H9 (cell line): ENCODE measurements at regions not wholly inside any gene's neighbourhood (a gene's known extent, or its start where the extent isn't known, plus 50 kb on each side); places are given as distances from the start of the nearest gene placed in this dataset.

Experiments used
- DNase-seq: peaks from one replicate; pipeline ENCODE4 v3.0.0-alpha.2; 2017
- H2AFZ ChIP-seq: one replicate; pipeline ENCODE4 v1.6.1; 2013; ENCODE audit warnings: mild to moderate bottlenecking, low read length, control low read depth, moderate library complexity
- H2AK5ac ChIP-seq: 2 replicates; pipeline ENCODE4 v1.6.1; 2013; ENCODE audit warnings: low read length, control low read depth, mixed read lengths; ENCODE audit not compliant: insufficient read length
- H2BK120ac ChIP-seq: one replicate; pipeline ENCODE4 v1.6.1; 2013; ENCODE audit warnings: low read depth, mild to moderate bottlenecking, low read length, control low read depth, inconsistent platforms; ENCODE audit not compliant: poor library complexity, severe bottlenecking
- H2BK12ac ChIP-seq: 2 replicates; pipeline ENCODE4 v1.6.1; 2013; ENCODE audit warnings: low read length, control low read depth, mixed read lengths, low read depth; ENCODE audit not compliant: insufficient read length
- H2BK15ac ChIP-seq: 2 replicates; pipeline ENCODE4 v1.6.1; 2013; ENCODE audit warnings: low read depth, low read length, control low read depth
- H2BK20ac ChIP-seq: one replicate; pipeline ENCODE4 v1.6.1; 2013; ENCODE audit warnings: low read depth, mild to moderate bottlenecking, low read length, control low read depth, inconsistent platforms; ENCODE audit not compliant: poor library complexity, severe bottlenecking
- H2BK5ac ChIP-seq: 2 replicates; pipeline ENCODE4 v1.6.1; 2013; ENCODE audit warnings: low read length, control low read depth, mixed read lengths; ENCODE audit not compliant: insufficient read length
- H3K14ac ChIP-seq: 2 replicates; pipeline ENCODE4 v1.6.1; 2013; ENCODE audit warnings: low read length, control low read depth; ENCODE audit not compliant: insufficient read depth
- H3K18ac ChIP-seq: 2 replicates; pipeline ENCODE4 v1.6.1; 2013; ENCODE audit warnings: low read depth, mild to moderate bottlenecking, mixed read lengths, low read length, control low read depth; ENCODE audit not compliant: insufficient read length
- H3K23ac ChIP-seq: 2 replicates; pipeline ENCODE4 v1.6.1; 2013; ENCODE audit warnings: low read length, control low read depth, mixed read lengths, low read depth; ENCODE audit not compliant: insufficient read length
- H3K23me2 ChIP-seq: 2 replicates; pipeline ENCODE4 v1.6.1; 2013; ENCODE audit warnings: low read depth, mild to moderate bottlenecking, mixed read lengths, low read length, control low read depth; ENCODE audit not compliant: insufficient read length, poor library complexity, severe bottlenecking
- H3K27ac ChIP-seq: 2 replicates; pipeline ENCODE4 v1.5.1; 2013; ENCODE audit warnings: low read length, control low read depth, mixed read lengths, low read depth; ENCODE audit not compliant: insufficient read length
- H3K27me3 ChIP-seq: 2 replicates; pipeline ENCODE4 v1.6.1; 2013; ENCODE audit warnings: low read length, control low read depth, inconsistent platforms; ENCODE audit not compliant: insufficient read depth
- H3K4ac ChIP-seq: 2 replicates; pipeline ENCODE4 v1.6.1; 2013; ENCODE audit warnings: low read depth, mild to moderate bottlenecking, control low read depth, inconsistent platforms, low read length, moderate library complexity
- H3K4me1 ChIP-seq: 2 replicates; pipeline ENCODE4 v1.6.1; 2013; ENCODE audit warnings: low read length, control low read depth, inconsistent platforms; ENCODE audit not compliant: insufficient read depth
- H3K4me2 ChIP-seq: 2 replicates; pipeline ENCODE4 v1.6.1; 2013; ENCODE audit warnings: low read length, control low read depth, mixed read lengths; ENCODE audit not compliant: insufficient read length, insufficient read depth
- H3K56ac ChIP-seq: 2 replicates; pipeline ENCODE4 v1.6.1; 2013; ENCODE audit warnings: low read depth, mild to moderate bottlenecking, mixed read lengths, low read length, control low read depth; ENCODE audit not compliant: insufficient read length
- H3K79me1 ChIP-seq: 2 replicates; pipeline ENCODE4 v1.6.1; 2013; ENCODE audit warnings: low read depth, mild to moderate bottlenecking, moderate library complexity, low read length, control low read depth, inconsistent platforms; ENCODE audit not compliant: insufficient read depth, poor library complexity, severe bottlenecking
- H3K79me2 ChIP-seq: 2 replicates; pipeline ENCODE4 v1.6.1; 2013; ENCODE audit warnings: low read length, control low read depth, inconsistent platforms; ENCODE audit not compliant: insufficient read depth
- H3K9ac ChIP-seq: 2 replicates; pipeline ENCODE4 v1.6.1; 2013; ENCODE audit warnings: low read length, control low read depth, mixed read lengths; ENCODE audit not compliant: insufficient read length; ENCODE audit errors: extremely low read depth
- H3K9me3 ChIP-seq: one replicate; pipeline ENCODE4 v1.6.1; 2013; ENCODE audit warnings: low read depth, low read length, inconsistent platforms; ENCODE audit not compliant: control insufficient read depth
- H3T11ph ChIP-seq: one replicate; pipeline ENCODE4 v1.6.1; 2013; ENCODE audit warnings: mild to moderate bottlenecking, low read length, control low read depth, inconsistent platforms
- H4K20me1 ChIP-seq: one replicate; pipeline ENCODE4 v1.6.1; 2013; ENCODE audit not compliant: control insufficient read depth, insufficient read length, insufficient read depth
- H4K5ac ChIP-seq: 2 replicates; pipeline ENCODE4 v1.6.1; 2013; ENCODE audit warnings: low read depth, mild to moderate bottlenecking, mixed read lengths, low read length, control low read depth; ENCODE audit not compliant: insufficient read length
- H4K8ac ChIP-seq: replicated peaks from 2 replicates; pipeline ENCODE4 v1.6.1; 2013; ENCODE audit warnings: low read length, control low read depth, mixed read lengths, low read depth; ENCODE audit not compliant: insufficient read length
- H4K91ac ChIP-seq: 2 replicates; pipeline ENCODE4 v1.6.1; 2013; ENCODE audit warnings: low read depth, mild to moderate bottlenecking, moderate library complexity, mixed read lengths, low read length, control low read depth; ENCODE audit not compliant: insufficient read length
- H3K27ac Mint-ChIP-seq, 3 experiments: 2 replicates in 2 of 3; 3 replicates in 1 of 3; pipeline ENCODE4 v1.8.0; 2020 to 2021; ENCODE audit warnings: mixed read lengths in 3 of 3, mild to moderate bottlenecking in 1 of 3, moderate library complexity in 1 of 3
- H3K27me3 Mint-ChIP-seq: 2 replicates; pipeline ENCODE4 v1.8.0; 2021; ENCODE audit warnings: low read depth, mild to moderate bottlenecking, moderate library complexity, mixed read lengths
- H3K36me3 Mint-ChIP-seq, 3 experiments: 2 replicates in 2 of 3; 3 replicates in 1 of 3; pipeline ENCODE4 v1.8.0; 2020 to 2021; ENCODE audit warnings: low read depth in 3 of 3, mixed read lengths in 3 of 3; ENCODE audit not compliant: insufficient read depth in 1 of 3
- H3K4me1 Mint-ChIP-seq, 2 experiments: 2 replicates each; pipeline ENCODE4 v1.8.0; 2020; ENCODE audit warnings: mixed read lengths in 2 of 2
- H3K4me3 Mint-ChIP-seq, 2 experiments: 2 replicates in 1 of 2; 3 replicates in 1 of 2; pipeline ENCODE4 v1.8.0; 2020 to 2021; ENCODE audit warnings: mild to moderate bottlenecking in 2 of 2, mixed read lengths in 2 of 2, moderate library complexity in 1 of 2
- H3K9me3 Mint-ChIP-seq, 2 experiments: 2 replicates in 1 of 2; 3 replicates in 1 of 2; pipeline ENCODE4 v1.8.0; 2020; ENCODE audit warnings: mild to moderate bottlenecking in 2 of 2, mixed read lengths in 2 of 2, moderate library complexity in 1 of 2
- CTCF ChIP-seq: fragments of 200-600 bp; sonication (generic); conservative IDR thresholded peaks from 3 replicates; pipeline ENCODE4 v1.8.0; 2021; ENCODE audit warnings: antibody characterized with exemption, mild to moderate bottlenecking
- WGBS: extraction: QIAGEN DNeasy Blood & Tissue Kit; methylation state at CpG from one replicate; pipeline ENCODE4 v1.1.7; 2013; ENCODE audit warnings: missing lambda C conversion rate, low lambda C conversion rate, mixed read lengths; ENCODE audit not compliant: insufficient read length; ENCODE audit errors: extremely low coverage; 5-methylcytosine and 5-hydroxymethylcytosine counted together

GRCh38 chr4:28227764-28228163 is 1367.1 kb downstream of the STIM2 start:
- H3K9me3 ChIP-seq = no peaks in the 10 kb centered on the region
- no peak overlapping the region for H3K4me3 Mint-ChIP-seq
- H3K4ac ChIP-seq = no peak overlapping the region
- H3K27ac Mint-ChIP-seq = no peak overlapping the region
- no peak overlapping the region for H2AK5ac ChIP-seq
- no peak overlapping the region for H2BK20ac ChIP-seq
- H3T11ph ChIP-seq = no peak overlapping the region
- no peak for DNase-seq
- no peak overlapping the region for H2AFZ ChIP-seq
- no peaks in the 10 kb centered on the region; a peak in 1 of 5 replicates for H3K9me3 Mint-ChIP-seq
- no peak overlapping the region for H3K14ac ChIP-seq
- H3K23me2 ChIP-seq = no peaks in the 10 kb centered on the region
- no peak overlapping the region for H4K91ac ChIP-seq
- no peak overlapping the region for H3K4me2 ChIP-seq
- H2BK5ac ChIP-seq = no peak overlapping the region
- no peak overlapping the region for H3K27ac ChIP-seq
- H3K23ac ChIP-seq = no peak overlapping the region
- WGBS = no CpG with 5 or more reads among the region's 1 CpG
- H2BK120ac ChIP-seq = no peak overlapping the region
- H3K79me1 ChIP-seq = no peaks in the 10 kb centered on the region
- no peak for TF ChIP-seq CTCF
- H4K20me1 ChIP-seq = no peaks in the 10 kb centered on the region
- no peaks in the 10 kb centered on the region for H3K27me3 ChIP-seq
- H2BK12ac ChIP-seq = no peak overlapping the region
- no peak overlapping the region for H4K5ac ChIP-seq
- H3K18ac ChIP-seq = no peak overlapping the region
- H3K27me3 Mint-ChIP-seq = no peaks in the 10 kb centered on the region
- no peaks in the 10 kb centered on the region for H3K36me3 Mint-ChIP-seq
- H3K79me2 ChIP-seq = no peaks in the 10 kb centered on the region
- no peak overlapping the region for H2BK15ac ChIP-seq
- H3K4me1 ChIP-seq = no peaks in the 10 kb centered on the region; the same call in 1 of the 2 replicates
- no peak overlapping the region for H3K9ac ChIP-seq
- peaks cover 21 to 22% of the 10 kb centered on the region in 2 experiments for H3K4me1 Mint-ChIP-seq
- H3K56ac ChIP-seq = no peak overlapping the region
- no peak overlapping the region for H4K8ac ChIP-seq
